ENCODE measurements at regions not wholly inside any gene's neighbourhood (a gene's known extent, or its start where the extent isn't known, plus 50 kb on each side); places are given as distances from the start of the nearest gene placed in this dataset.

DNA sequence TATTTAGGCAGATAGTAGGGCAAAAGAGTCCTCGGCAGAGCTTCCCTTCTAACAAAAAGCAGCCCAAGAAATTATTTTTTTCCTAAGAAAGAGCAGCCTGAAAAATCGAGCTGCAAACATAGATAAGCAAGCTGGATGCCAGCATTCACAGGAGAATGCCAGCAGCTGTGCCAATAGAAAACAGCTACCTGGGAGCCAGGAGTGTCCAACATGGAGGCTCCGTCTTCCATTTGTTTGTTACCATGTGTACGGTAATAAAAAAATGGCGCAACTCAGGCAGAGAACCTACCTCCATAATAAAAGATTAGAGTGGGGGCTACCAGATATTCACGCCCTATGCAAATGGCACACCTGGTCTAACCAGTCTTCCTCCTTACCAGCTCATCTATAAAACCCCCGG, 77.6 kb upstream of the IPO5 start:
- TF ChIP-seq, protein P1, sequence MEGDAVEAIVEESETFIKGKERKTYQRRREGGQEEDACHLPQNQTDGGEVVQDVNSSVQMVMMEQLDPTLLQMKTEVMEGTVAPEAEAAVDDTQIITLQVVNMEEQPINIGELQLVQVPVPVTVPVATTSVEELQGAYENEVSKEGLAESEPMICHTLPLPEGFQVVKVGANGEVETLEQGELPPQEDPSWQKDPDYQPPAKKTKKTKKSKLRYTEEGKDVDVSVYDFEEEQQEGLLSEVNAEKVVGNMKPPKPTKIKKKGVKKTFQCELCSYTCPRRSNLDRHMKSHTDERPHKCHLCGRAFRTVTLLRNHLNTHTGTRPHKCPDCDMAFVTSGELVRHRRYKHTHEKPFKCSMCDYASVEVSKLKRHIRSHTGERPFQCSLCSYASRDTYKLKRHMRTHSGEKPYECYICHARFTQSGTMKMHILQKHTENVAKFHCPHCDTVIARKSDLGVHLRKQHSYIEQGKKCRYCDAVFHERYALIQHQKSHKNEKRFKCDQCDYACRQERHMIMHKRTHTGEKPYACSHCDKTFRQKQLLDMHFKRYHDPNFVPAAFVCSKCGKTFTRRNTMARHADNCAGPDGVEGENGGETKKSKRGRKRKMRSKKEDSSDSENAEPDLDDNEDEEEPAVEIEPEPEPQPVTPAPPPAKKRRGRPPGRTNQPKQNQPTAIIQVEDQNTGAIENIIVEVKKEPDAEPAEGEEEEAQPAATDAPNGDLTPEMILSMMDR (IDR thresholded peaks at IDR 0.05): no peak
- ATAC-seq (no peak), DNase-seq (no peak)
- intact Hi-C loops (cut with DNase I, micrococcal nuclease): no loop called here
- Histone ChIP-seq H3K4me1 (ENCODE audit: low read depth) (no peaks in the 10 kb centered on the region), H3K9me3 (no peaks in the 10 kb centered on the region), H3K4me3 (no peak overlapping the region), H3K36me3 (ENCODE audit: low read depth) (no peaks in the 10 kb centered on the region)

DNA sequence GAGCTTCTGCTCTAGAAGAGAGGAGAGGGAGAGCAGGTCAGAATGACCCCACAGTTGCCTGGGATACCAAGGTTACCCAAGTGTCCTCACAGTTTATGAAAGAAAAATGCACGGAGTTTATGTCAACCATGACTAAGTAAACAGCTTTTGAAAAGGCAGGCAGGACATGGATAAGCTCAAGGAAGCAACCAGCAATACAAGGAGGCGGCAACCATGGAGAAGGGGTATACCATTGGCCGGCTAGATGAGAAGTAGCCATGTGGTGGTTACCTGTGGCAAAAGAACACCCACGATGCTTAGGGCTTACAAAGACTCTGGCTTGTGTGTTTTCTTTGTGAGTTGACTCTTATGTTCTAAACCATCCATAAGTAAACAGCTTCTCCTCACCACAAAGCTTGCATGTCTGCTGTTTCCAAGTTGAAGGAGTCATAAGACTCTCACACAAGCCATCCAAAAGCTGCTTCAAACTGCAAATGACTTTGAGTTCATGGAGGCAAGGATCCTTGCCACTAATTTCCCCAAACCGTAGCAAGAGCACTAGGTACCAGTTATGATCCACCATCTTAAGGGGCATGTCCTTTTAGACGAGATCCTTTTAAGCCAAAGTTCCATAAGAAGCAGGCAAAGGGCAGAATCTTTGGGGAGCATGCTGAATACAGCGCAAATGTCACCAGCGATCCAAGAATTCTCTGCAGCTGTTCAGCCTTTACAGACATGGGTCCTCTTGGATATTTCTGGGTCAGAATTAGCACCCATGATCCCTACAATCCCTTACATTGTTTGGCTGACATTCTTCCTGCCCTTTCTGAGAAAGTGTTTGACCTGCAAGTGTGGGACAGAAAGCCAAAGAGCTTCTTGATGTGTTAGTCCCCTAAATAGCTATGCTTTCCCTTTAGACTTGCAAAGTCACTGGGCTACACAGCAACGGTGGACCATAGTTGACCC, 74.8 kb upstream of the IPO5 start:
- ATAC-seq (no peak), DNase-seq (no peak)
- H3K4me3 ChIP-seq: no peak overlapping the region
- no peaks in the 10 kb centered on the region for H3K9me3 ChIP-seq
- TF ChIP-seq, protein P1 (IDR thresholded peaks at IDR 0.05): no peak
- H3K4me1 ChIP-seq (ENCODE audit: low read depth): no peaks in the 10 kb centered on the region
- intact Hi-C loops (cut with DNase I, micrococcal nuclease): no loop called here
- H3K36me3 ChIP-seq (ENCODE audit: low read depth): no peaks in the 10 kb centered on the region

DNA sequence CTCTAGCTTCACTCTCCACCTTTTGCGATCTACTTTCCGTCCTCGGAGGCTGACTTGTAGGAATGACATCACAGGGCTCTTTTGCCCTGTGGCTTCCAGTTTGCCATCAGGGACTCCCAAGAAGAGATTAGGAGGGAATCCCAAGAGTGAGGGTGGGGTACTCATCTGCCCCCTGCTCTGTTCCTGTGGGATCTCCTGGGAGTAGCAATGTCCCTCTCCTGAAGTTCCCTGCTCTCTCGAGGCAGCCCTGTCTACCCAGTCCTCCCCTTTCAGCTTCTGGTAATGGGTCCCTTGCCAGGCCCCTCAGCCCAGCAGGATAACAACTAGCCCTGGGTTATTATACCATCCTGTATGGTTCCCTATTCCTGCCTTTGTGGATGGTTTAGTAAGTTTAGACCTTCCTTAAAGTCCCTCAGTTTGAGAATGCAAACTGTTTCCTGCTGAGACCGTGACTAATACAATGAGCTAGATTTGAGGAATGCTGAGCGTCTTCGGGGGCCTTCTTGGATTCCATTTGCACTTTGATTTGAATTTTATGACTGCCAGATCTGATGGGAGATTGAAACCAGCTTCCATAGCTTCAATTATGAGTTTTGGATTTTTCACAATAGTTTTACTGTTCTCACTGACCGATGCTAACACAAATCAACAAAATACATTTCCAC, 73.7 kb upstream of the IPO5 start:
- ATAC-seq: no peak
- Histone ChIP-seq H3K9me3 (no peaks in the 10 kb centered on the region), H3K4me3 (no peak overlapping the region), H3K36me3 (ENCODE audit: low read depth) (no peaks in the 10 kb centered on the region), H3K4me1 (ENCODE audit: low read depth) (no peaks in the 10 kb centered on the region)
- TF ChIP-seq, protein P1 (IDR thresholded peaks at IDR 0.05): no peak
- no peak for DNase-seq
- intact Hi-C loops (cut with DNase I, micrococcal nuclease): no loop called here

DNA sequence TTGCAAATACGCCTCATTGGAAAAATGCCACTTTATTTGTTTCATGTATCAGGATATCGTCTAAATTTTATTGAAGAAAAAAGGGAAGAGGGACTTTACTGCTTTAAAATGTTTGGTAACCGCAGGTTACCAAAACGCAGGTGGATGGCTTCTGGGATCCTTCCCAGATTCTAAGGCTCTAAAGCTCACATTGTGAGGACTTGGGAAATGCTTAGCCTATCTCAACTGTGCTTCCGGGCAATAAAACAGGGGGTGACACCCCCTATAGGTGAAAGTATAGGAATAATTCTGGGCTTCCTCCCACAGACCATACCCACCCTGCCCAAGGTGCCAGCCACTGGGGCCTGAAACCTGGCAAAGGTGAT, 73.2 kb upstream of the IPO5 start:
- no peak overlapping the region for H3K4me3 ChIP-seq
- ATAC-seq: no peak
- DNase-seq: no peak
- H3K4me1 ChIP-seq (ENCODE audit: low read depth): no peaks in the 10 kb centered on the region
- H3K9me3 ChIP-seq: no peaks in the 10 kb centered on the region
- no peaks in the 10 kb centered on the region for H3K36me3 ChIP-seq (ENCODE audit: low read depth)
- intact Hi-C loops (cut with DNase I, micrococcal nuclease): no loop called here
- TF ChIP-seq, protein P1 (IDR thresholded peaks at IDR 0.05): no peak

DNA sequence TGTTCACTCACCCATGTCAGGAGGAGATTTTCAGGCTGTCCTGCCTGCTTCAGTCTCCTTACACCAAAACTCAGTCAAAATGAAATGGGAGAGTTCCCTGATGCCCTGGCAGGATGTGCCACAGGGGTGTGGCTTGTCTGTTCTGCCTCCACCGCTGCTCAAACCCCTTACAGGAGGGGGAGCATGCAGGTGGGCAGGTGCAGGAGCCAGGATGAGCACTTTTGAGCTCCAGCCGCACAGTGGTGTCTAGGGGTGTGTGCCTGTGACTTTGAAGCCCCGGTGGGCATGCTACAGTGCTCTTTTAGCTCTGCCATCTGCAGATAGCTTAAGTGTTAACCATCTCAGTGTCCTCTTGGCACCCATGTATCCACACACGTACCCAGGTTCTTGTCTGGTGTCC, 71.9 kb upstream of the IPO5 start:
- Histone ChIP-seq H3K4me1 (ENCODE audit: low read depth) (no peaks in the 10 kb centered on the region), H3K4me3 (no peak overlapping the region), H3K36me3 (ENCODE audit: low read depth) (no peaks in the 10 kb centered on the region), H3K9me3 (no peaks in the 10 kb centered on the region)
- ATAC-seq (no peak), DNase-seq (no peak)
- TF ChIP-seq, protein P1 (IDR thresholded peaks at IDR 0.05): no peak
- intact Hi-C loops (cut with DNase I, micrococcal nuclease): no loop called here

Data from mucosa of descending colon (tissue), 3 donors.